ENCODE measurements at regions not wholly inside any gene's neighbourhood (a gene's known extent, or its start where the extent isn't known, plus 50 kb on each side); places are given as distances from the start of the nearest gene placed in this dataset.

GRCh38 chr7:131976411-131976810, 420.0 kb upstream of the PODXL start:
- intact Hi-C loops (cut with micrococcal nuclease; ENCODE audit: unreplicated experiment): no loop called here
- POLR2A ChIA-PET (ENCODE audit: low non-redundant PET): no interaction called here
- CTCF ChIA-PET: no interaction called here

GRCh38 chr7:131974671-131975070, 418.2 kb upstream of the PODXL start:
- no TSS peak for BruUV-seq (replicated peaks)
- CTCF ChIA-PET: no interaction called here
- POLR2A ChIA-PET (ENCODE audit: low non-redundant PET): no interaction called here
- H3K27me3 ChIP-seq (replicated peaks; ENCODE audit: insufficient read depth, low read depth, low read length, poor library complexity): peaks cover 22% of the 10 kb centered on the region
- no peak for DNase-seq (ENCODE audit: low spot score)
- TF ChIP-seq CTCF (conservative IDR thresholded peaks at IDR 0.05; ENCODE audit: low read depth, low read length): no peak
- TF ChIP-seq EZH2 (IDR thresholded peaks at IDR 0.05; ENCODE audit: borderline replicate concordance, low read depth, low read length, poor library complexity, severe bottlenecking): no peak
- H3K36me3 ChIP-seq (ENCODE audit: insufficient read depth, low read length, poor library complexity, severe bottlenecking): no peaks in the 10 kb centered on the region
- no peak overlapping the region for H3K27ac ChIP-seq (ENCODE audit: low read depth, low read length, poor library complexity, severe bottlenecking)
- no peaks in the 10 kb centered on the region for H3K9me3 ChIP-seq (ENCODE audit: low read depth, low read length, poor library complexity, severe bottlenecking)
- intact Hi-C loops (cut with micrococcal nuclease; ENCODE audit: unreplicated experiment): no loop called here
- H3K4me1 ChIP-seq (ENCODE audit: insufficient read depth, low read length, poor library complexity, severe bottlenecking): no peaks in the 10 kb centered on the region
- no peak overlapping the region for H3K4me3 ChIP-seq (ENCODE audit: low read depth, low read length, poor library complexity, severe bottlenecking)

More at GRCh38 chr7:131976411-131976810, 420.0 kb upstream of the PODXL start:
- no peak for TF ChIP-seq EZH2 (IDR thresholded peaks at IDR 0.05; ENCODE audit: borderline replicate concordance, low read depth, low read length, poor library complexity, severe bottlenecking)
- TF ChIP-seq CTCF (conservative IDR thresholded peaks at IDR 0.05; ENCODE audit: low read depth, low read length): no peak
- H3K9me3 ChIP-seq (ENCODE audit: low read depth, low read length, poor library complexity, severe bottlenecking): no peaks in the 10 kb centered on the region
- H3K36me3 ChIP-seq (ENCODE audit: insufficient read depth, low read length, poor library complexity, severe bottlenecking): no peaks in the 10 kb centered on the region
- peaks cover 14% of the 10 kb centered on the region for H3K27me3 ChIP-seq (replicated peaks; ENCODE audit: insufficient read depth, low read depth, low read length, poor library complexity)
- no peaks in the 10 kb centered on the region for H3K4me1 ChIP-seq (ENCODE audit: insufficient read depth, low read length, poor library complexity, severe bottlenecking)
- H3K27ac ChIP-seq (ENCODE audit: low read depth, low read length, poor library complexity, severe bottlenecking): no peak overlapping the region
- no TSS peak for BruUV-seq (replicated peaks)
- no peak for DNase-seq (ENCODE audit: low spot score)
- H3K4me3 ChIP-seq (ENCODE audit: low read depth, low read length, poor library complexity, severe bottlenecking): no peak overlapping the region

- Histone ChIP-seq H3K36me3 (ENCODE audit: insufficient read depth, low read length, poor library complexity, severe bottlenecking) (no peaks in the 10 kb centered on the region), H3K4me3 (ENCODE audit: low read depth, low read length, poor library complexity, severe bottlenecking) (no peak overlapping the region), H3K9me3 (ENCODE audit: low read depth, low read length, poor library complexity, severe bottlenecking) (no peaks in the 10 kb centered on the region), H3K27ac (ENCODE audit: low read depth, low read length, poor library complexity, severe bottlenecking) (no peak overlapping the region), H3K4me1 (ENCODE audit: insufficient read depth, low read length, poor library complexity, severe bottlenecking) (no peaks in the 10 kb centered on the region), H3K27me3 (replicated peaks; ENCODE audit: insufficient read depth, low read depth, low read length, poor library complexity) (peaks cover 26% of the 10 kb centered on the region)
- CTCF ChIA-PET: no interaction called here
- intact Hi-C loops (cut with micrococcal nuclease; ENCODE audit: unreplicated experiment): no loop called here
- TF ChIP-seq EZH2 (IDR thresholded peaks at IDR 0.05; ENCODE audit: borderline replicate concordance, low read depth, low read length, poor library complexity, severe bottlenecking): no peak
- TF ChIP-seq CTCF (conservative IDR thresholded peaks at IDR 0.05; ENCODE audit: low read depth, low read length): no peak
- DNase-seq (ENCODE audit: low spot score): no peak
- POLR2A ChIA-PET (ENCODE audit: low non-redundant PET): no interaction called here
- no TSS peak for BruUV-seq (replicated peaks)
These were observed 415.8 kb upstream of the PODXL start for GRCh38 chr7:131972251-131972650.

Data from A673 (cell line).